ENCODE measurements at regions not wholly inside any gene's neighbourhood (a gene's known extent, or its start where the extent isn't known, plus 50 kb on each side); places are given as distances from the start of the nearest gene placed in this dataset.

- no peak for DNase-seq (ENCODE audit: low read depth in 2 of 3, low spot score in 2 of 3)
These were observed 52.5 kb upstream of the PRLR start for GRCh38 chr5:35282810-35283209.

GRCh38 chr5:35281613-35282012 lies 51.3 kb upstream of the PRLR start:
- DNase-seq (ENCODE audit: low read depth in 2 of 3, low spot score in 2 of 3): no peak
